Aorta (tissue), 5 donors: ENCODE measurements at regions not wholly inside any gene's neighbourhood (a gene's known extent, or its start where the extent isn't known, plus 50 kb on each side); places are given as distances from the start of the nearest gene placed in this dataset.
A peak's percentile ranks its signal among the peaks of the same experiment; 100 is the strongest.
"Not testable (repeated sequence)": the region's sequence is repeated elsewhere in the genome, so short reads cannot be mapped to it uniquely, and the experiment has no call there.

ENCODE experiments used
- ATAC-seq: fragments of 200-7000 bp; cut with Tn5 transposase; one replicate; pipeline ENCODE4 v1.9.1; 2022; ENCODE audit warnings: moderate library complexity; ENCODE audit not compliant: low FRiP score
- DNase-seq, 2 donors: peaks; one replicate each; pipeline ENCODE4 v3.0.0-alpha.2; 2020
- H3K27ac ChIP-seq, 2 donors: one replicate each; pipeline ENCODE4 v1.5.1; 2013; ENCODE audit warnings: low read length in 2 of 2, mild to moderate bottlenecking in 2 of 2, moderate library complexity in 2 of 2, control low read depth in 1 of 2, inconsistent platforms in 1 of 2, low read depth in 1 of 2
- H3K27me3 ChIP-seq, 2 donors: one replicate each; pipeline ENCODE4 v1.6.1; 2013; ENCODE audit warnings: control low read depth in 1 of 2, low read length in 1 of 2, mild to moderate bottlenecking in 1 of 2, moderate library complexity in 1 of 2; ENCODE audit not compliant: insufficient read depth in 2 of 2, control insufficient read depth in 1 of 2
- H3K36me3 ChIP-seq, 2 donors: one replicate each; pipeline ENCODE4 v1.6.1; 2013; ENCODE audit warnings: control low read depth in 1 of 2, low read length in 1 of 2, mild to moderate bottlenecking in 1 of 2; ENCODE audit not compliant: insufficient read depth in 2 of 2, control insufficient read depth in 1 of 2
- H3K4me1 ChIP-seq, 2 donors: one replicate each; pipeline ENCODE4 v1.6.1; 2013; ENCODE audit warnings: low read length in 2 of 2, control low read depth in 1 of 2, mild to moderate bottlenecking in 1 of 2, moderate library complexity in 1 of 2; ENCODE audit not compliant: insufficient read depth in 2 of 2, control insufficient read depth in 1 of 2
- H3K4me3 ChIP-seq, 2 donors: one replicate each; pipeline ENCODE4 v1.5.1; 2013; ENCODE audit warnings: low read length in 2 of 2, control low read depth in 1 of 2, mild to moderate bottlenecking in 1 of 2
- H3K9me3 ChIP-seq: one replicate; pipeline ENCODE4 v1.6.1; 2013; ENCODE audit warnings: mild to moderate bottlenecking, low read length; ENCODE audit not compliant: control insufficient read depth
- WGBS, 2 donors: extraction: QIAGEN DNeasy Blood & Tissue Kit; methylation state at CpG; one replicate each; pipeline ENCODE4 v1.1.7; 2013; 5-methylcytosine and 5-hydroxymethylcytosine counted together
- intact Hi-C, 2 donors: fragments of 100-400 bp; cut with DNase I; formaldehyde crosslinking; loops; one replicate each; pipeline versions ENCODE4 v1.14.2 to v1.15.0; 2022
- donor health status: healthy with polysubstance abuse.
- donor health status: Bipolar disorder and iron deficiency.
- donor health status: DM: no; HTN: no; CAD: no.
- donor health status: DM: no; HTN: no; CAD: no.
- donor health status: DM: yes; HTN: yes; CAD: no.

DNA sequence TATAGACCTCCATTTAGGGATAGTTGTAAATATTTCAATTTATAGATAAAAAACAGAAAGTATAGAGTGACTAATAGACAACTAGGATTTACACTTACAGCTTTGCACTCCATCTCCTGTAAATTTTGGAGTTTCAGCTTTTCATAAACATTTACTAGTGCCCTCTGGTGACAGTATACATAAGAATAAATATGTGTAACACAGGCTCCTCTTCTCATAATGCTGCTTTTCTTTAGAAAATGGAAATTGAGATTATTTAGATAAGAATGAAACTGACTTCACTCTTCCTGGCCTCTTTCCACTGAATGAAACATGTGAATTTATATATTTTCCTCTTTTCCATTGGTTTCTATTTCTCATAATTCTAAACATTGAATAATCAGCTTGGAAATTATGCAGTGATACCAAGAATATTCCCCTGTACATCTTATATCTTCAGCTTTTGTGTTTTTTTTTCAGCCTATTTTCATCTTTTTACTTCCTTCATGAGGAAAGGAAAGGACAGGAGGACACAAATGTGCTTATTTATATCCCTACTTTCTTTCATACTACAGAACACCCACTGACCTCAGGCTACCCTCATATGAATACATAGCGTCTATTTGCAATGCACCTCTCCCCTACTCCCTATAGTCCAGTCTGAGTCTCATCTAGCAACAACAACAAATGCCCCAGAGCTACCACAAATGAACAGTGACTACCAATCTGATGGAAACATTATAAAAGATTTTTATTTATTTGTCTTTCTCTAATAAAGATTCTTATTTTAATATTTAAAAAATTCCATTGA is 103.1 kb upstream of the CCDC39 start:
- no peaks in the 10 kb centered on the region for H3K4me1 ChIP-seq
- H3K9me3 ChIP-seq = peaks cover 7% of the 10 kb centered on the region
- H3K27ac ChIP-seq = no peak overlapping the region
- H3K36me3 ChIP-seq = peaks cover 0 to 4% of the 10 kb centered on the region in 2 donors
- no peak for DNase-seq
- WGBS, 2 donors = 75 to 87% methylated on average over 1 of the region's 1 CpG
- no peak overlapping the region for H3K4me3 ChIP-seq
- ATAC-seq = no peak
- intact Hi-C loops = no loop called here
- H3K27me3 ChIP-seq = no peaks in the 10 kb centered on the region

DNA sequence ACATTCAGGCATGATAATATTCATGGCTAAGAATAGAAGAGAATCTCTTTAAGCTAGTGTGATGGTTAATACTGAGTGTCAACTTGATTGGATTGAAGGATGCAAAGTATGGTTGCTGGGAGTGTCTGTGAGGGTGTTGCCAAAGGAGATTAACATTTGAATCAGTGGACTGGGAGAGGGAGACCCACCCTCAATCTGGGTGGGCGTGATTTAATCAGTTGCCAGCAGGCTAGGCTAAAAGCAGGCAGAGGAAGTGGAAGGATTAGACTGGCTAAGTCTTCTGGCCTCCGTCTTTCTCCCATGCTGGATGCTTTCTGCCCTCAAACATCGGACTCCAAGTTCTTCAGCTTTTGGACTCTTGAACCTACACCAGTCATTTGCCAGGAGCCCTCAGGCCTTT is 106.9 kb upstream of the CCDC39 start:
- H3K4me3 ChIP-seq, H3K9me3 ChIP-seq, H3K27me3 ChIP-seq, H3K4me1 ChIP-seq, intact Hi-C loops, H3K36me3 ChIP-seq, DNase-seq, H3K27ac ChIP-seq, ATAC-seq: not testable (repeated sequence)
- 72 to 73% methylated on average over 3 of the region's 3 CpGs for WGBS, 2 donors

DNA sequence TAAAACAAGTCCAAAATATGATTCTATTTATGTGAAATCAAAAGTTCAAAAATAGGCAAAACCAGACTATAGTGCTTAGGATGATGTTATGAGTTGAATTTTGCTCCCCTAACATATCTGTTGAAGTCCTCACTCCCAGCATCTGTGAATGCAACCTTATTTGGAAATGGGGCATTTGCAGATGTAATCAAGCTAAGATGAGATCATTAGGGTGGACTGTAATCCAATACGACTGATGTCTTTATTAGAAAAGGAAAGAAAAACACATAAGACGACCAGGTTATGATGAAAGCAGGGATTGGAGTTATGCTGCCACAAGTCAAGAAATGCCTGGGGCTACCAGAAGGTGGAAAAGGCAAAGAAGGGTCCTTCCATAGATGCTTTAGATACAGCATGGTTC is 110.5 kb upstream of the CCDC39 start:
- no peak for DNase-seq
- Histone ChIP-seq H3K27ac (no peak overlapping the region), H3K9me3 (no peaks in the 10 kb centered on the region), H3K4me3 (no peak overlapping the region), H3K4me1 (no peaks in the 10 kb centered on the region), H3K27me3 (peaks cover 0 to 1% of the 10 kb centered on the region in 2 donors), H3K36me3 (no peaks in the 10 kb centered on the region)
- ATAC-seq = no peak
- WGBS, 2 donors = 23 to 32% methylated on average over 2 of the region's 2 CpGs
- intact Hi-C loops = no loop called here

DNA sequence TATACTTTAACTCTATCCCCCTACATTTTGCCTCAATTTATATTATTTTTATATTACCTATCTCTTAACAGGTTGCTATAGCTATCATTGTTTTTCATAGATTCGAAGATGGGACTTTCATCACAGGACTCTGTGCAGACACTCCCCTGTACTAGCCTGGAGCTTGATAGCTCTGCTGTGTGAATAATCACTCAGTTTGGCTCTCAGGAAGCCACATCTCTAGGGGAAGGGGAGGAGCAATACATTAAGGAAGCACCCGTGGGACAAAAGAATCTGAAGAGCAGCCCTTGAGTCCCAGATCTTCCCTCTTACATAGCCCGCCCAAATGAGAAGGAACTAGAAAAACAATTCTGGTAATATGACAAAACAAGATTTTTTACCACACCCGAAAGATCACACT is 114.3 kb upstream of the FXR1 start:
- no peaks in the 10 kb centered on the region for H3K9me3 ChIP-seq
- intact Hi-C loops = no loop called here
- peaks cover 0 to 1% of the 10 kb centered on the region in 2 donors for H3K27me3 ChIP-seq
- no peak for ATAC-seq
- H3K4me3 ChIP-seq = no peak overlapping the region
- H3K27ac ChIP-seq = no peak overlapping the region
- H3K4me1 ChIP-seq = no peaks in the 10 kb centered on the region
- no peak for DNase-seq
- WGBS, 2 donors = 65 to 67% methylated on average over 4 of the region's 4 CpGs
- no peaks in the 10 kb centered on the region for H3K36me3 ChIP-seq

DNA sequence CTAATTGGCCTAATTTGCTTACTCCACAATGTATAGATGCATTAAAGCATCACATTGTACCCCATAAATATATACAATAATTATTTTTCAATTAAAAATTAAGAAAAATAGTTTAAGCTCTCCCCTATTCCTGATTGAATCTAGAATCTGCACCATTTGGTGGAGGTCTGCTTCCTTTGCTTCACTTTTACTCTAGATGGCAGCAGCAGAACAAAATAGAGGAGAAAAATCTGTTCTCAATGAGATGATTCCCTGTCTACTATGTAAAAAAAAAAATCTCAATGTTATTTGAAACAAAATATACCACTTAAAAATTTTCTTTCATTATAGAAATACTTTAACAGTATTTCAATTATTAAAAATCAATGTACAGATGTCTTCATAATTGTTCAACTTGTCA is 109.6 kb upstream of the FXR1 start:
- no peaks in the 10 kb centered on the region for H3K4me1 ChIP-seq
- no peaks in the 10 kb centered on the region for H3K9me3 ChIP-seq
- ATAC-seq (no peak), DNase-seq (no peak)
- no peak overlapping the region for H3K4me3 ChIP-seq
- no peaks in the 10 kb centered on the region for H3K27me3 ChIP-seq
- no peaks in the 10 kb centered on the region for H3K36me3 ChIP-seq
- H3K27ac ChIP-seq = no peak overlapping the region
- intact Hi-C loops = loop anchor here in 1 of 2 donors (5.0 to 10.0 kb wide), 2 partner anchors 142 to 369 kb away; no protein-coding TSS in a partner anchor

DNA sequence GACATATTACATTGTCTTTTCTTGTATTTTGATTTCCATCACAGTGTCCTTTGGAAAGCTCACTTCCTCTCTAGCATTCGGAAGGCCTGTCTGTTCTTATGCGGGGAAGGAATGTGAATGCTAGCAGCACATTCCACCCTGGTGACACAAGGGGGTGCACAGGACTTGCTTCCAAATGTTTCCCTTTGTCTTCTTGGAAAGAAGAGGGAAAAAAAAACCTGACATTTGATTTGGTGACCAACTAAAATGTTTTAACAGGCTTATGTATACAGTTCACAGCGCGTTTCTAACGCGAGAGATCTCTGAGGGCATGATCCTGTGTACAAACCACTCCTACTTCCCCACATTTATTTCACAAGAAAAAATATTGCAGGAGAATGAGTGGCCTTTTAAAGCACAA is 107.6 kb upstream of the FXR1 start:
- Histone ChIP-seq H3K36me3 (no peaks in the 10 kb centered on the region), H3K27ac (no peak overlapping the region), H3K9me3 (no peaks in the 10 kb centered on the region), H3K4me1 (no peaks in the 10 kb centered on the region), H3K4me3 (no peak overlapping the region), H3K27me3 (no peaks in the 10 kb centered on the region)
- DNase-seq = no peak
- intact Hi-C loops = loop anchor here in 1 of 2 donors (5.0 to 10.0 kb wide), 2 partner anchors 140 to 367 kb away; no protein-coding TSS in a partner anchor
- ATAC-seq = peak; percentile 77
- WGBS, 2 donors = 0 to 6% methylated on average over 6 of the region's 6 CpGs

DNA sequence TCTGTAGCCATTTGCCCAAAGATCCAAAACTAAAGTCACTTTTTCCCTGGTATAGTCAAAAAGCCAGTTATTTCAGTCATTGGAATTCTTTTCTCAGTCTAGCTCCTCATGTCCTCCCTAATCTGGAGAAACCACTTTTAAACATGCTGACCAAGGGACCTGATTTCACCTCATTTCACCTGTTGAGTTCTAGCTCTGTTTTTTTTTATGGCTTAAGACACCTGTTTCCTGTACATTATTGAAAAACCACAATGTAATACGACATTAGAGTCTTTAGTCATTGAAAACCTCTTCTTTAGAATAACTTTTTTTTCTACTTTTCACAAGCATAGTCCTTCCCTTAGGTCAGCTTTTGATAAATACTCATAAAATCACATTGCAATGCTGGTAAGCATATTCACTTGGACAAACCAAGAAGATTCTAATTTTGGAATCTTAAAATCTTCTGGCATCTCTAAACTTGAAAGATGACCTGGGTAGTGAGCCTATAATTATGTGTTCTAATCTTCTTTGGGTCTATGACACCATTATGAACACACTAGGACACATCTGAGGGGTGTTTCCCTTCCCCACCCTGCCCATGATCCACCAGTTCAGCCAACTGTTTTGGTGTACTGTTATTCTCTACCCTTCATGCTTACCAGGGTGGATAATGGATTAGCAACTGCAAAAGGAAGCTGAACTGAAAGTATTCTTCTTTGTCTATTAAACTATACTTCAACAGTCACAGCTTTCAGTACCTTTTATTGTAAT is 103.5 kb upstream of the FXR1 start:
- DNase-seq = no peak
- Histone ChIP-seq H3K9me3 (no peaks in the 10 kb centered on the region), H3K4me3 (no peak overlapping the region), H3K27me3 (no peaks in the 10 kb centered on the region), H3K4me1 (no peaks in the 10 kb centered on the region), H3K36me3 (no peaks in the 10 kb centered on the region), H3K27ac (no peak overlapping the region)
- WGBS, 2 donors = 54 to 59% methylated on average over 1 of the region's 1 CpG
- ATAC-seq = no peak
- intact Hi-C loops = loop anchor here in 1 of 2 donors (10.0 kb wide), 1 partner anchor 136 kb away; no protein-coding TSS in a partner anchor

DNA sequence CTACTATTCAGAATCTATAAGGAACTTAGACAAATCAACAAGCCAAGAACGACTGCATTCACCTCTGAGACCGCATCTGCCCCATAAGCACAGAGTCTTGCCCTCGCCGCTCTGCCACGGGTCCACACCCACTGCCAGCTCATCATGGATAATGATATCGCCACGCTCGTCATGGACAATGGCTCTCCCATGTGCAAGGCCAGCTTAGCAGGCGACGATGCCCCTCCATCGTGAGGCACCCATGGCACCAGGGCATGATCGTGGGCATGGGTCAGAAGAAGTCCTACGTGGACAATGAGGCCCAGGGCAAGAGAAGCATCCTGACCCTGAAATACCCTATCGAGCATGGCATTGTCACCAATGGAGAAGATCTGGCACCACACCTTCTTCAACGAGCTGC is 92.1 kb upstream of the FXR1 start:
- WGBS, 2 donors = 93% methylated on average over 15 of the region's 15 CpGs
- Histone ChIP-seq H3K9me3 (no peaks in the 10 kb centered on the region), H3K36me3 (no peaks in the 10 kb centered on the region), H3K27ac (no peak overlapping the region), H3K27me3 (no peaks in the 10 kb centered on the region), H3K4me1 (no peaks in the 10 kb centered on the region), H3K4me3 (no peak overlapping the region)
- intact Hi-C loops = no loop called here
- no peak for DNase-seq
- ATAC-seq = peak; percentile 44

DNA sequence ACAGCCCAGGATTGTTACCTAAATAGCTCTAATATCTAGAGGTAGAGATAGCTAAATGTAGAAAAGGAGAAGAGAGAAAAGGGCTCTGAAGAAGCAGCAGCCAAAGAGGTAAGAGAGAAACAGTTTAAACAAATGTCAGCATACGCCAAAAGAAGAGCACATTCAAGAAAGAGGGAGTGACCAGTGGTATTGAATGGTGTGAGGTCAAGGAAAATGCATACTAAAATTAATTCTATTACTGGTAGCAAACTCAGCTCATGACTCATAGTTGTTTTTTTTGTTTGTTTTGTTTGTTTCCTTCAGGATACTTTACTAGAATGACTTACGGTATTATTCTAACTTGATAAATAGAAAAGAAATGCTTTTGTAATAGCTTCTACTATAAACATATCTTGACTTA is 86.5 kb upstream of the FXR1 start:
- no peaks in the 10 kb centered on the region for H3K36me3 ChIP-seq
- H3K4me3 ChIP-seq = no peak overlapping the region
- intact Hi-C loops = no loop called here
- no peak for DNase-seq
- H3K27me3 ChIP-seq = no peaks in the 10 kb centered on the region
- ATAC-seq = no peak
- H3K9me3 ChIP-seq = no peaks in the 10 kb centered on the region
- H3K27ac ChIP-seq = no peak overlapping the region
- no peaks in the 10 kb centered on the region for H3K4me1 ChIP-seq
- 75 to 76% methylated on average over 2 of the region's 2 CpGs for WGBS, 2 donors
